Uterus (tissue), 3 donors: ENCODE measurements at regions not wholly inside any gene's neighbourhood (a gene's known extent, or its start where the extent isn't known, plus 50 kb on each side); places are given as distances from the start of the nearest gene placed in this dataset.
"Not testable (repeated sequence)": the region's sequence is repeated elsewhere in the genome, so short reads cannot be mapped to it uniquely, and the experiment has no call there.

Experiments
- DNase-seq, 2 donors: peaks; one replicate each; pipeline ENCODE4 v3.0.0-alpha.2; 2019 to 2020
- H3K27ac ChIP-seq, 2 donors: fragments of 200-600 bp; sonication (generic); 1 replicate in 1 of 2; 2 replicates in 1 of 2; pipeline ENCODE4 v1.5.1; 2016 to 2018
- H3K27me3 ChIP-seq, 2 donors: fragments of 200-600 bp; sonication (generic); one replicate each; pipeline ENCODE4 v1.5.1; 2018 to 2019; ENCODE audit warnings: control low read depth in 1 of 2
- H3K36me3 ChIP-seq, 2 donors: fragments of 200-600 bp; sonication (generic); one replicate each; pipeline ENCODE4 v1.5.1; 2019; ENCODE audit warnings: control low read depth in 1 of 2
- H3K4me1 ChIP-seq, 2 donors: fragments of 200-600 bp; sonication (generic); one replicate each; pipeline ENCODE4 v1.5.1; 2018 to 2019; ENCODE audit warnings: control low read depth in 1 of 2
- H3K4me3 ChIP-seq, 2 donors: fragments of 200-600 bp; sonication (generic); 1 replicate in 1 of 2; 2 replicates in 1 of 2; pipeline ENCODE4 v1.5.1; 2018 to 2019; ENCODE audit warnings: mild to moderate bottlenecking in 1 of 2
- H3K9me3 ChIP-seq, 2 donors: fragments of 200-600 bp; sonication (generic); one replicate each; pipeline ENCODE4 v1.5.1; 2019; ENCODE audit warnings: control low read depth in 1 of 2
- POLR2A ChIP-seq, 2 donors: fragments of 450-650 bp; IDR thresholded peaks; one replicate each; pipeline ENCODE4 v1.6.1; 2016; ENCODE audit warnings: antibody characterized with exemption in 2 of 2, mild to moderate bottlenecking in 1 of 2, moderate library complexity in 1 of 2
- intact Hi-C: fragments of 100-400 bp; cut with DNase I; formaldehyde crosslinking; loops from one replicate; pipeline ENCODE4 v1.15.1; 2023; ENCODE audit warnings: low total_unique reads
- TF ChIP-seq, protein P1 (sequence below), 4 experiments: fragments of 200-600 bp in 2 of 4; fragments of 450-650 bp in 2 of 4; sonication (generic) in 2 of 4; IDR thresholded peaks; one replicate each; pipeline ENCODE4 v1.5.1; 2016 to 2019; ENCODE audit warnings: antibody characterized with exemption in 4 of 4, mild to moderate bottlenecking in 2 of 4, moderate library complexity in 1 of 4
- donor health status: DM: yes; HTN: yes; CAD: no.

GRCh38 chr4:85187106-85187505 is 220.6 kb upstream of the WDFY3 start:
- Histone ChIP-seq H3K27me3 (no peaks in the 10 kb centered on the region), H3K9me3 (no peaks in the 10 kb centered on the region), H3K4me1 (no peaks in the 10 kb centered on the region), H3K27ac (no peak overlapping the region), H3K36me3 (no peaks in the 10 kb centered on the region), H3K4me3 (no peak overlapping the region)
- TF ChIP-seq POLR2A (IDR thresholded peaks at IDR 0.05) = no peak
- TF ChIP-seq, protein P1, sequence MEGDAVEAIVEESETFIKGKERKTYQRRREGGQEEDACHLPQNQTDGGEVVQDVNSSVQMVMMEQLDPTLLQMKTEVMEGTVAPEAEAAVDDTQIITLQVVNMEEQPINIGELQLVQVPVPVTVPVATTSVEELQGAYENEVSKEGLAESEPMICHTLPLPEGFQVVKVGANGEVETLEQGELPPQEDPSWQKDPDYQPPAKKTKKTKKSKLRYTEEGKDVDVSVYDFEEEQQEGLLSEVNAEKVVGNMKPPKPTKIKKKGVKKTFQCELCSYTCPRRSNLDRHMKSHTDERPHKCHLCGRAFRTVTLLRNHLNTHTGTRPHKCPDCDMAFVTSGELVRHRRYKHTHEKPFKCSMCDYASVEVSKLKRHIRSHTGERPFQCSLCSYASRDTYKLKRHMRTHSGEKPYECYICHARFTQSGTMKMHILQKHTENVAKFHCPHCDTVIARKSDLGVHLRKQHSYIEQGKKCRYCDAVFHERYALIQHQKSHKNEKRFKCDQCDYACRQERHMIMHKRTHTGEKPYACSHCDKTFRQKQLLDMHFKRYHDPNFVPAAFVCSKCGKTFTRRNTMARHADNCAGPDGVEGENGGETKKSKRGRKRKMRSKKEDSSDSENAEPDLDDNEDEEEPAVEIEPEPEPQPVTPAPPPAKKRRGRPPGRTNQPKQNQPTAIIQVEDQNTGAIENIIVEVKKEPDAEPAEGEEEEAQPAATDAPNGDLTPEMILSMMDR (IDR thresholded peaks at IDR 0.05) = no peak
- DNase-seq = no peak
- intact Hi-C loops = no loop called here

- H3K4me1 ChIP-seq, H3K9me3 ChIP-seq, H3K27me3 ChIP-seq, H3K4me3 ChIP-seq, H3K36me3 ChIP-seq, DNase-seq, H3K27ac ChIP-seq, intact Hi-C loops: not testable (repeated sequence)
These were observed 229.5 kb upstream of the WDFY3 start for GRCh38 chr4:85196015-85196414.

GRCh38 chr4:85200106-85200505 is 233.6 kb upstream of the WDFY3 start:
- Histone ChIP-seq H3K27ac (no peak overlapping the region), H3K4me1 (no peaks in the 10 kb centered on the region), H3K4me3 (no peak overlapping the region), H3K9me3 (no peaks in the 10 kb centered on the region), H3K27me3 (no peaks in the 10 kb centered on the region), H3K36me3 (no peaks in the 10 kb centered on the region)
- intact Hi-C loops = no loop called here
- DNase-seq = no peak
- no peak for TF ChIP-seq POLR2A (IDR thresholded peaks at IDR 0.05)
- TF ChIP-seq, protein P1 (IDR thresholded peaks at IDR 0.05) = no peak

DNA sequence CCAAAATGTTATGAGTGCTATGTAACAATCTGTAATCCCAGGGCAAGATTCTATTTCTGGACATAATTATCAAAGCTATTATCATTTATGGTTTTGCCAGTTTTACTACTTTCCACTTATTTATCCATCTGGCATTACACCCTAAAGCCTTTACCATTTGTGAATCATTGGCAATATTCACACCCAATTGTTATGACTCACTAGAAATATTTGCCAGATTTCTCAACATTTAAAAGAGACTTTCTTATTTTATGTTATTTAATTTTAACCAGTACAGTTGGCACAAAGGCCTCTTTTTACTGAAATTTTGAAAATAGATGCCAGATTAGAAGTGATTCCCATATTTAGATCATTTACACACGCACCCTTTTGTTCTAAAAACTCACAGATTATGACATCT is 242.7 kb upstream of the WDFY3 start:
- no peaks in the 10 kb centered on the region for H3K27me3 ChIP-seq
- intact Hi-C loops = no loop called here

DNA sequence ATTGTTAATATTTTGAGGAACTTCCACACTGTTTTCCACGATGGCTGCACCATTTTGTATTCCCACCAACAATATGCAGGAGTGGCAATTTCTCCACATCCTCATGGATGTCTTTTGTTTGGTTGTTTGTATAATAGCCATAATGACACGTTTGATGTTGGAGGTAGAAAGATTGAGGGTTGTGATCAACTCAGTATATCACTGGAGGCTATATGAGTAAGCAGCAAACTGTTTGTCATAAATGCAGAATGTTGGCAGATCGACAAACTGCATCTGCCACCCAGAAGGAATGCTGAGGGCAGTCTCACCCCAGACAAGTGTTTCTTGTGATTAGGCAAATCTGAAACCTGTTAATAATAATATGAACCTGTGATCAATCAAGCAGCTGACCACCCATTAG is 243.9 kb upstream of the WDFY3 start:
- Histone ChIP-seq H3K27ac (no peak overlapping the region), H3K36me3 (no peaks in the 10 kb centered on the region), H3K4me1 (no peaks in the 10 kb centered on the region), H3K9me3 (no peaks in the 10 kb centered on the region), H3K27me3 (no peaks in the 10 kb centered on the region), H3K4me3 (no peak overlapping the region)
- intact Hi-C loops = no loop called here
- DNase-seq = no peak
- no peak for TF ChIP-seq POLR2A (IDR thresholded peaks at IDR 0.05)
- TF ChIP-seq, protein P1 (IDR thresholded peaks at IDR 0.05) = no peak

More for the DNA sequence above, 242.7 kb upstream of the WDFY3 start:
- no peaks in the 10 kb centered on the region for H3K36me3 ChIP-seq
- H3K9me3 ChIP-seq = no peaks in the 10 kb centered on the region
- DNase-seq = no peak
- no peak overlapping the region for H3K27ac ChIP-seq
- no peaks in the 10 kb centered on the region for H3K4me1 ChIP-seq
- TF ChIP-seq, protein P1 (IDR thresholded peaks at IDR 0.05) = no peak
- no peak for TF ChIP-seq POLR2A (IDR thresholded peaks at IDR 0.05)
- H3K4me3 ChIP-seq = no peak overlapping the region

GRCh38 chr4:85216571-85216970 is 250.1 kb upstream of the WDFY3 start:
- H3K36me3 ChIP-seq, intact Hi-C loops, H3K9me3 ChIP-seq, H3K4me3 ChIP-seq, H3K27me3 ChIP-seq, H3K27ac ChIP-seq, H3K4me1 ChIP-seq, DNase-seq: not testable (repeated sequence)
